NCI-H146 (cell line): ENCODE measurements at regions not wholly inside any gene's neighbourhood (a gene's known extent, or its start where the extent isn't known, plus 50 kb on each side); places are given as distances from the start of the nearest gene placed in this dataset.
"Not testable (repeated sequence)": the region's sequence is repeated elsewhere in the genome, so short reads cannot be mapped to it uniquely, and the experiment has no call there.

Experiments
- DNase-seq: peaks from one replicate; lab custom pipeline; 2025; lab: John Stamatoyannopoulos, UW

DNA sequence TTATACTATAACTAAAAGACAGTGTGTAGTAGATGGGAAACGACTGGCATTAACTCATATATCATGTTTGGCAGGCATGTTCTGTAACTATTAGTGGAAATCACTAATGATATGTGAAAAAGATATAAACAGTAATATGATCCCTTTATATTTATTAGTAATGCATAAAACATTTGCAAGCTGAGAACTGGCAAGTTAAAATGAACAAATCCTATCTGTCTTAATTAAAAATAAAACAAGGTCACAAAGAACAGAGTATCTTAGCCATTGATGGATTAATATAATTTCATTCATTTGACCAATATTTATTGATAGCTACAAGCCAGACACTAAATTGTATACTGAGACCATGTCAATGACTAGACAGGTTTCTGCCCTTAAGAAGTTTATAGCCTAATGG is 154.5 kb downstream of the CRPPA start:
- no peak for DNase-seq

DNA sequence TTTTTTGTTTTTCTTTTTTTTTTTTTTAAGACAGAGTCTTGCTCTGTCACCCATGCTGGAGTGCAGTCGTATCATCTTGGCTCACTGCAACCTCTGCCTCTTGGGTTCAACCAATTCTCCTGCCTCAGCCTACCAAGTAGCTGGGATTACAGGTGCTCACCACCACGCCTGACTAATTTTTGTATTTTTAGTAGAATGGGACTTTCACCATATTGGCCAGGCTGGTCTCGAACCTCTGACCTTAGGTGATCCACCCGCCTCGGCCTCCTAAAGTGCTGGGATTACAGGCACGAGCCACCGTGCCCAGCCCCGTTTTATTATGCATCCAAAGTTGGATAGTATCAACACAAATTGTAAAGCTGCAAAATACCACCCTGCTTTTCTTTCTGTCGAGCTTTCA is 154.9 kb downstream of the CRPPA start:
- not testable (repeated sequence) for DNase-seq

DNA sequence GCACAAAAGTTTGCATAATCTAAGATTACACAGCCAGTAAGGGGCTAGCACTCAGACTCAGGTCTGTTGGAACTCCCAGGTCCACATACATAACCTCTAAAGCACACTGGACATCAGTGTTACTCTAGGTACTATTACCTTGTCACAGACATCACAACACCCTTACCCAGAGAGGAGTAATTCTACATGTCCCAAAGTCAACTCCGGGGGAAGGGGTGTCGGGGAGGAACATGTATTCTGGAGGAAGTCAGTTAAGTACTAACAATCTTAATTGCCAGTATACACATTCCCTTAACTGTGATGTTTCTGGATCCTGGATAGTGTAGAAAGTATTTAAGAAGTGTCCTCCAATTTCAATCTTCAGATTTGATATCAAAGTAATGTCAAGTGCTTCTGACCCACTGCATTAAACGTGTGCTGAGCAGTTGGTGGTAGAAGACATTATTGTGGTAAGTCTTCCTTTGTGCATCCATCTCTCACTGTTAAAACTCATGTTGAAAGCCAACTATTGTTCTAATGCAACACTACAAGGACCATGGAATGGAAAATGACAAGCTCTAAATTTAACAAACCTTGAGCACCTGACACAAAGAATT is 155.4 kb downstream of the CRPPA start:
- no peak for DNase-seq

DNA sequence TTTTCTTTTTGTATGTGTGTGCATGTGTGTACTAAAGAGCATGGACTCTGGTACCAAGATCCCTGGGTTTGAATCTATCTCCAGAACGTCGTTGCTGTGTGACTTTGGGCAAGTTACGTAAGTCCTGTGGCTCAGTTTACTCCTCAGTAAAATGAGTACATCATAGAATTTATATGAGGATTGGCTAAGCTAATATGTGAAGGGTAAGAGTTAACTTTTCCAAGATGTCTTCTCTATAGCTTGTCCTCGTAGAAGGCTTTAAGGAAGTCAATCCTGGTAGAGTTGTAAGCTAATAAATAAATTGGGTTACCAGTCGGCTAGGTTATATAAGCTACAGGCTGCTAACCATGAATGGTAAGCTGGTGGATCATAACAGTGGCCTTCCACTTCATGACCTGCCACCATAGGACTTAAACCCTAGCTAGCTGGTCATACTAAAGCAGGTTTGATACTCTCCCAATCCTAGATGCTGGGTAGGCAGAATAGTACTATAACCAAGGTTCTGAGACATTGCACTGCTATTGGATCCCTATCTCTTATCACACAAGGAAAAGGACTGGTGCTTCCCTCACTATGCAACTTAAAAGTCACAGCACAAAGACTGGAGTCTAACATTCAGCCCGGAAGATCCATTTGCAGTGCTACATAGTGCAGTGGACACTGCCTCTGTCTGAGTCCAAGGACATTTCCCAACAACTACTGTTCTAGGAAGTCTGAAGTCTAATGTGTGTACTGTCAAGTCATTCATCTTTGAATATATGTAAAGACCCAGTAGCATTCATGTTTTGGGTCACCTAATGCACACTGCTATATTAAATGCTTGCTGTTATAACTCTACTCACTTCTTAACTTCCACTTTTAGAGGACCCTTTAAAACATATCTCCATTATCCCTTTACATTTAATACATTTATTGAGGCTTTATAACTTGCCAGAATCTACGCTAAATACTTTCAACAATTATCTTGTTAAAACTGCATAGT is 156.2 kb downstream of the CRPPA start:
- no peak for DNase-seq

DNA sequence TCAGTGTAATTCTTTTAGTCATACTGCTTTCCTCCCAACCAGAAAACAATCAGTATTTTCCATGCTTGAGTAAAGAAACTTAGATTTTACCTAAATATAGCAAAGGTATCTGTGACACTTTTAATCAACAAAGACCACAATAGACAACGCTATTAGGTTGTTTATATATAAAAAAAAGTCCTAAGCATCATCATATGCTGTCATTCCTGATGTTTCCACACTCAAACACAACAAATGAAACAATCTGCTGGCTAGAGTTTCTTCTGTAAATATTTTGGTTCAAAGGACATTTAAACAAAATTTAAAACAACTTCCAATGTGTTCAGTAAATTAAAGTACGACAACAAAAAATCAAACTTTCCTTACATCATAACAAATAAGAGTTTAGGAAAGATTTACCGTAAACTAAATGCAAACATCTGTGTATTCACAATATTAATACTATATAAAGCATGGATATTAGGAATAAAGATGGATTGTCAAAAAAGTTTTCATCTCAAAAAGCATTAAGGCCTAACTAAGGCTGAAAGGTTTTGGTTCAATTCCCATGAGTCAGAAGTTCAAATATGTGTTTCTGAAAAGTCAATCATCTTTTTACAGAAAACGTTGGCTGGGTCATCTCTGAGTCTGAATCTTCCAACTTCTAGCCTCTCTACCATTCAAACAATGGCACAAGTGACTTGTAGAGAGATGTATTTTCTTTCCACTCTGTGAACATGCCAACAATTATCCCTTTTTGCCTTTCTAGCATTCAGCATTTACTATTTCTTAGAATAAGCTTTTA is 157.1 kb downstream of the CRPPA start:
- no peak for DNase-seq

DNA sequence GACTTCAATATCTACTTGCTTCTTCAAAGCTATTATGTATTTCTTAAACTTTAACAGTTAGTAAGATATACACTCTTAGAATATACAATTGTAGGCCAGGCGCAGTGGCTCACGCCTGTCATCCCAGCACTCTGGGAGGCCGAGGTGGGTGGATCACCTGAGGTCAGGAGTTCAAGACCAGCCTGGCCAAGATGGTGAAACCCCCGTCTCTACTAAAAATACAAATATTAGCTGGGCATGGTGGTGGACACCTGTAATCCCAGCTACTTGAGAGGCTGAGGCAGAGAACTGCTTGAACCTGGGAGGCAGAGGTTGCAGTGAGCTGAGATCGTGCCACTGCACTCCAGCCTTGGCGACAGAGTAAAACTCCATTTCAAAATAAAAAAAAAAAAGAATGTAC is 158.0 kb downstream of the CRPPA start:
- DNase-seq = not testable (repeated sequence)

DNA sequence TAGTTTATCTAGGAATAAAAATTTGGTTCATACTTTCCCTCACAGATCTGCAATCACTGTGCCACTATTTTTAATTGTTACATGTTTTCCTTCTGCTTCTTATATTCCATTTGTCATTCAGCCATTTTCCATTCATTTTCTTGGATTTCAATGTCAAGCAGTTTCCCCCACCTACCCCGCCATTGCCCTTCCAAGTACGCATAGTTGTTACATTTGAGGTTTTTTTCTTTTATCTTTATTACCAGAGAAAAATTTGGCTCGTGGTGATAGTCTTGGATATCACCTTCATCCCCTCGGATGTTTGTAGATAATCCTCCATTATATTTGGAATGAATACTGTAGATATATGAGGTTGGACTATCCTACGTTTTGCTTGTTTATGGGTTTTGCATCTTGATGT is 159.7 kb downstream of the CRPPA start:
- DNase-seq = no peak

DNA sequence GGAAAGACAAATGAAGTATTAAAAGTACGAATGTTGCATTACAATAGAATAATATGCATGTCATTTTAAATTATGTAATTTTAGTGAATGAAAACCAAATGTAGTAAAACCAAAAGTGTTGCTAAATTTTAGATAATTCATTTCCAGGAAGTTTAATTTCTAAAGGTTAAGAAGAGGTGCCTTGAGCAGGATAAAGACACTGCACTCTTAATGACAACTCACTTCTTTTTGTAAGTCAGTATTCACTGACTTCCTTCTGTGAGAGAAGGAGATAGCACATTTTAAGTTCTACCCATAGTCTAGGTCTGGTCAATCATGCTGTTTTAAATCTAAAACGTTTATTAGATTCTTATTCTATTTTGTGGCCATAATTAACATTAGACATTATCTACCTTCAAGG is 160.2 kb downstream of the CRPPA start:
- no peak for DNase-seq

DNA sequence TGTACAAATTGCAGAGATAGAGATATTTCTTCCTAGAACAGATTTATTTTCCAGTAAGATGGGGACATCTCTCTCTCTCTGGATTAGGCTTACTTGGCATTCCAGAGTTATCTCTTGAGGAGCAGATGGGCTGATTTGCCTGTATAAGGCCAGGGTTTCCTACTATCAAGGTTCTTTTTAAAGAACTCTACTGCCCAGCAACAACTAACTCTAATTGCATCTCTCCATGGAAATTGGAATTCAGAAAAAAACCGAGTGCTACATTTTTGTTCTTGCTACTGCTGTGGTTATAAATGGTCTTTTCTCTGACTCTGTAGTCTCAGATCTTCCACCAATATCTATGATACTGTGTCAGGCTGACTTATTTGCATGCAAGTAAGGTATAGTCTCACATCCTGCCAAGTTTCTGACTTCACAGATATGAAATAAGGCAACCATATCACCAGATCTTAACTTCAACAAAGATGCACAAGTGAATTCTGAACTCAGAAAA is 161.1 kb downstream of the CRPPA start:
- DNase-seq = no peak

DNA sequence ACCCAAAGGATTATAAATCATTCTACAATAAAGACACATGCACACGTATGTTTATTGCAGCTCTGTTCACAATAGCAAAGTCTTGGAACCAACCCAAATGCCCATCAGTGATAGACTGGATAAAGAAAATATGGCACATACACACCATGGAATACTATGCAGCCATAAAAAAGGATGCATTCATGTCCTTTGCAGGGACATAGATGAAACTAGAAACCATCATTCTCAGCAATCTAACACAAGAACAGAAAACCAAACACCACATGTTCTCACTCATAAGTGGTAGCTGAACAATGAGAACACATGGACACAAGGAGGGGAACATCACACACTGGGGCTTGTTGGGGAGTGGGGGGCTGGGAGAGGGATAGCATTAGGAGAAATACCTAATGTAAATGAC is 164.9 kb downstream of the CRPPA start:
- DNase-seq = not testable (repeated sequence)

DNA sequence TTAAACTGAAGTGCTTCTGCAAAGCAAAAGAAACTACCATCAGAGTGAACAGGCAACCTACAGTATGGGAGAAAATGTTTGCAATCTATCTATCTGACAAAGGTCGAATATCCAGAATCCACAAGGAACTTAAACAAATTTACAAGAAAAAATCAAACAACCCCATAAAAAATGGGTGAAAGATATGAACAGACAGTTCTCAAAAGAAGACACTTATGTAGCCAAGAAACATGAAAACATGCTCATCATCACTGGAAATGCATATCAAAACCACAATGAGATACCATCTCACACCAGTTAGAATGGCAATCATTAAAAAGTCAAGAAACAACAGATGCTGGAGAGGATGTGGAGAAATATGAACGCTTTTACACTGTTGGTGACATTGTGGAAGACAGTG is 165.4 kb downstream of the CRPPA start:
- DNase-seq = not testable (repeated sequence)

DNA sequence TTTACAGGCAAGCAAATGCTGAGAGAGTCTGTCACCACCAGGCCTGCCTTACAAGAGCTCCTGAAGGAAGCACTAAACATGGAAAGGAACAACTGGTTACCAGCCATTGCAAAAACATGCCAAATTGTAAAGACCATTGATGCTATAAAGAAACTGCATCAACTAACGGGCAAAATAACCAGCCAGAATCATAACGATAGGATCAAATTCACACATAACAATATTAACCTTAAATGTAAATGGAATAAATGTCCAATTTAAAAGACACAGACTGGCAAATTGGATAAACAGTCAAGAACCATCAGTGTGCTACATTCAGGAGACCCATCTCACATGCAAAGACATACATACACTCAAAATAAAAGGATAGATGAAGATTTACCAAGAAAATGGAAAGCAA is 170.7 kb downstream of the CRPPA start:
- DNase-seq = not testable (repeated sequence)

DNA sequence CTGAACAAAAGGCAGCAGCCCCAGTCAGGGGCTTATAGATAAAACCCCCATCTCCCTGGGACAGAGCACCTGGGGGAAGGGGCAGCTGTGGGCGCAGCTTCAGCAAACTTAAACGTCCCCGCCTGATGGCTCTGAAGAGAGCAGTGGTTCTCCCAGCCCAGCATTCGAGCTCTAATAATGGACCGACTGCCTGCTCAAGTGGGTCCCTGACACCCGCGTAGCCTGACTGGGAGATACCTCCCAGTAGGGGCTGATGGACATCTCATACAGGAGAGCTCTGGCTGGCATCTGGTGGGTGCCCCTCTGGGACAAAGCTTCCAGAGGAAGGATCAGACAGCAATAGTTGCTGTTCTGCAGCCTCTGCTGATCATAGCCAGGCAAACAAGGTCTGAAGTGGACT is 172.1 kb downstream of the CRPPA start:
- not testable (repeated sequence) for DNase-seq

DNA sequence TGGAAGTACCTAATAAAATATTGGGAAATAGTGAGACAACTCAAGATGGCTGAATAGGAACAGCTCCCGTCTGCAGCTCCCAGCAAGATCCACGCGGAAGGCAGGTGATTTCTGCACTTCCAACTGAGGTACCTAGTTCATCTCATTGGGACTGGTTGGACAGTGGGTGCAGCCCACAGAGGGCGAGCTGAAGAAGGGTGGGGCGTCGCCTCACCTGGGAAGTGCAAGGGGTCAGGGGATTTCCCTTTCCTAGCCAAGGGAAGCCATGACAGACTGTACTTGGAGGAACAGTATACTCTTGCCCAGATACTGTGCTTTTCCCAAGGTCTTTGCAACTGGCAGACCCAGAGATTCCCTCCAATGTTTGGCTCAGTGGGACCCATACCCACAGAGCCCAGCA is 172.8 kb downstream of the CRPPA start:
- not testable (repeated sequence) for DNase-seq

DNA sequence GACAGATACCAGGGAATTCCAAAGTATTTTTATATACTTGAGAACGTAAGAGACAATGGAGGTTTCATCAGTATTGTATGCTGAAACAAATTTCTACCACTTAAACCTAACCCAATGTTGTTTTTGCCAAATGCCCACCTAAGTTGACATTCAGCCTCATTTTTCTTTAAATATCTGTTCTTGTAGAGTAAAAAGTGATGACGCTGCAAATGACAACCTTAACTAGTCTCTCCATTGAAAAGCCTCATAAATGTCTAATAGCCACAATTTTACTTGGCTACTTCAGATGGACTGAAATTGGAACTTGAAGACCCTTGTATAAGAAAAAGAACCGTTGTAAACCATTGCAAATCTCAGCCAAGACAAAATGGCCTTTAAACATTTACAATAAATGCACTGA is 176.9 kb downstream of the CRPPA start:
- DNase-seq = no peak

DNA sequence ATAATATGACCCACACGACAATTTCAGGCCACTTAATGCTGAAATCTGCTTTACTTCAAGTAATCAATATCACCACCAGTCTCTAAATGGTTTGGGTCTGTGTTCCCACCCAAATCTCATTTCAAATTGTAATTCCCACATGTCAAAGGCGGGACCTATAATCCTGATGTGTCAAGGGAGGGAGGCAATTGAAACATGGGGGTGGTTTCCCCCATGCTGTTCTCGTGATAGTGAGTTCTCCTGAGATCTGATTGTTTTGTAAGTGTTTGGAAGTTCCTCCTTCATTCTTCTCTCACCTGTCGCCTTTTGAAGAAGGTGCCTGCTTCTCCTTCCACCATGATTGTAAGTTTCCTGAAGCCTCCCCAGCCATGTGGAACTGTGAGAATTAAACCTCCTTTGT is 178.4 kb downstream of the CRPPA start:
- no peak for DNase-seq

DNA sequence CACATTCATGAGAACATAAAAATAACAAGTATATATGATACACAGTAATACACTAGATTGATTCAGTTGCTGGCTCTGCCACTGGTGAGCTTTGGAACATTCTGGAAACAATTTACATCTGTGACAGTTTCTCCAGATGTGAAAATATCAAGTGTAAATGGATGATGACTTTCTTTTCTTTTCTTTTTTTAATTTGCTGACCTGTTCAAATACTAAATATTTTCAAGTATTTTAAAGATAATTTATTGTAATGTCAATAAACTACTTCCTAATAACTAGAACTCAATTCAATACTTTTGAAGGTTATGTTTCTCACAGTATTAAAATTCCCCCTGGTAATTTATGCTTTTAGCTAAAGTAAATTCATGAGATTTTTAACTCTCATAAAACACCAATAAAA is 180.3 kb downstream of the CRPPA start:
- no peak for DNase-seq

DNA sequence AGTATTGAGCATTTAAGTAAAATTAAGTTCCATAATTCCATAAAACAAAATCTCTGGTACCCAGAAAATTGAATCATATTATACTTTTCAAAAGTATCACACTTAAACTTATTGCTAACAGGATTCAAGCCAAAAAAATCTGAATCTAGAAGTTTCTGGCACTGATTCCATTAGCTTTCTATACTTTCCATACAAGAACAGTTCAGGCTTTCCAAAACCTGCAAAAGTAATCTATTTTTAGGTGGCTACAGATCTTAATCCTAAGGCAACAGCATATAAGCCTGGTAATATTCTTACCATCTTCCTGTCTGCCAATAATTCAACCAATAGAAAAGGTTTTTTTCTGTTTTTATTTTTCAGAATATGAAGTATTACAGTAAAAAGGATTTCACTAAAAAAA is 185.0 kb downstream of the CRPPA start:
- no peak for DNase-seq

DNA sequence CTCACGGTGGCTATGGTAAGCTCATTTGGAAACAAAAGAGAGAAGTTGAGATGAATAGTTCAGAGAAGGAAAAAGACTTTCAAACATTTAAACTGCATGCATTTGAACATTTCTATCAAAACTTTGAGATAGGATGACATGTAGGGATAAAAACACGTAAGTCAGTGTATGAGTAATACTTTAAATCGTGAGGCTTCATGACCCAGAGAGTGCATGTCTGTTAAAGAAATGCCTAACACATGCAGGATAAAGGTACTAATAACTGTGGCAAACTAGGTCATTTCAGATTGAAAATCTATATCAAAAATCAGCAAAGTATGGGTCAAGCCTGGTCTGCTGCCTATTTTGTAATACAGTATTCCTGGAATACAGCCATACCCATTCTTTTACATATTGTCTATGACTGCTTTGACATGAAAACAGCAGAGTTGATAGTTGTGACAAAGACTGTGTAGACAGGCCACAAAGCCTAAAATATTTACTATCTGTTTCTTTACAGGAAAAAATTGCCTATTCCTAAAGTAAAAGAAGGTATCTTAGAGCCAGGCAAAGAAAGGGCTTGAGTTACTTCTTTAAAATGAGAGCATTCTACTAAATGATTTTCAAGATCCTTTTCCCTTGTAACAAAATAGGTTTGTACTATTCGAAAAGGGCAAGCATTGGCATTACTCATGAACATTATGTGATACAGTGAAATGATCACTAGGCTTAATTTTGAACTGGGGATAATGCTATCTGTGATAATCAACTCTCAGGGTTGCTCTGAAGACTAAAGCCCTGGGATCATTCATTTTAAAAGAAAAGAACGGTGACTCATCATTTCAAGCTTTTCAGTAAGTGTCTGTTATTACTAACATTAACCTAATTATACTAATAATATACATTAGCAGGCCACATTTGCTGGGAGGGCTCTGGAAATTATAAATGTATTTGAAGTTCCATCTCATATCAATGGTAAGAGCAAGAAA is 185.9 kb downstream of the CRPPA start:
- no peak for DNase-seq

DNA sequence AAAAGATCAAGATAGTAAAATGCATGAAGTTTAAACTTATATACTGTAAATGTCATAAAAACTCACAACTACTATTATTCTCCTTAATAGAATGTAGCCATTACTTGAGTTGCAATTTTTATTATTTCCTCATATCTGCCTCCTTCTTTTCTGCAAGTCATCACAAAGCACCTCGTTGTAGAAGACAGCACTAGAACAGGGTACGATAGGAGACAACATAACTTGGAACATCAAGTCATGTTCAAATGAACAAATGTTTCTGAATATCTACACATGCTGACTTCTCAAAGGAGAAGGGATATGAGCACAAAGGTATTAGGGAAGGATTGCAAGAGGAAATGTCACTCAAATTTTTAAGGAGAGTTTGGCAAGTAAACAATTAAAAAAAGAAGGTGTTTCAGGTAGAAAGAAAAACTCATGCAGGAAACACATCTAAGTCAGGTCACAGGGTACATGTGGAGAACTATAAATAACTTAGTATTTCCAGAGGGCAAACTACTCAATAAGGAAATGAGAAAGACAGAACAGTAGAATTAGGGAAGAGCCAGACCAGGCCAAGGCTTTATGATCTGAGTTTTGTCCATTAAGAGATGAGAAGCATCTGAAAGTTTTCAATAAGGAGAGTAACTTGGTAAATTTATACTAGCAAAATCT is 186.7 kb downstream of the CRPPA start:
- no peak for DNase-seq

DNA sequence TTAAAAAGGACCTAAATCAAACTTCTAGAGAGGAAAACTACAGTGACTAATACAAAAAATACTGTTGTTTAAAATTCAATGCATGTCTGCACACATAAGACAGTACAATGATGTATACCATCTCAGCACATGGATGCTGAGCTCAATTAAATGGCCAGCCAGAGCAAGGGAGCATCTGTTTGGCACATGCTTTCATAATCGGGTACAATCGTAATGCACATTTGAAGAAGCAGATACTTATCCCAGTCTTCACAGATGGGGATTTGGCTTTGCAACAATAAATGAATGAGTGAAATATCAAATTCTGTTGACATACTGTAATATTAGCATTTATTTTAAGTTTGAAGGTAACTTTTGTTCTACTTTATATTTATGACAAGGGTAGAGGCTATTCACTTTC is 187.8 kb downstream of the CRPPA start:
- no peak for DNase-seq
